HG03095 (cell line): ENCODE measurements at regions not wholly inside any gene's neighbourhood (a gene's known extent, or its start where the extent isn't known, plus 50 kb on each side); places are given as distances from the start of the nearest gene placed in this dataset.
"Not testable (repeated sequence)": the region's sequence is repeated elsewhere in the genome, so short reads cannot be mapped to it uniquely, and the experiment has no call there.

Experiments used
- ATAC-seq: cut with Tn5 transposase; IDR thresholded peaks from one replicate; pipeline ENCODE4 v1.9.1; 2021; ENCODE audit warnings: moderate library complexity; ENCODE audit not compliant: unreplicated experiment

DNA sequence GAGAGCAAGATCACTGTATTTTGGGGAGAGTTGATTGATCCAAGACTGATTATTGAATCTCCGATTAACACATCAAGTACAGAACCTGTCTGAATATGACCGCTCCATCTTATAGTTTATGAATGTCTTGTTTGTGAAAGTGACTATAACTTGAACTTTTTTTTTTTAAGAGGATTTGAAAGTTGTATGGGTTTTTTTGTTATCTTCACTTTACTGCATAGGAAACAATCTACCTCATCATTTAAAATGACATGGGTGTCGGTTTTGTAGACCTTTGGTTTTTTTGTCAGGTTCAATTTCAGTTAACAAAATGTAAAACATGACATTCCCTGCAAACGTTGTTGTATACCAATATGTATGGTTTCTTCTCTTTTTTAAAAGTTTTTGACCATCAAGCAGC lies 103.0 kb upstream of the NUDT6 start:
- ATAC-seq, result no peak

DNA sequence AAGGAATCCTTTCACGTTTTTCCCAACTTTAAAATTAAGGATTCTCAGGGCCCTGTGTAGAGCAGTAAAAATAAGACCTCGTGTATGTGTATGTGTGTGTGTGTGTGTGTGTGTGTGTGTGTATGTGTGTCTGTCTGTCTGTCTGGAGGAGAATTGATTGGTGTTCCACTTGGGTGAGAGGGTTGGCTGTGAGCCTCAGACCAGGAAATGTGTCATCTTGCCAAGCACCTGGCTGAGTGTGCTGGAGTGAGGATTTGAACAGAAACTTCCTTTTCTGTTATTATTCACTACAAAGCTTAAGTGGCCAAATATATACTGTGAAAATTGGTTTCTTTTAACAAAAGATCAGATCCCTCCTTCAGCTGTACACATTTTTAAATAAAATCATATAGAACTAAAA lies 103.6 kb upstream of the NUDT6 start:
- not testable (repeated sequence) for ATAC-seq

DNA sequence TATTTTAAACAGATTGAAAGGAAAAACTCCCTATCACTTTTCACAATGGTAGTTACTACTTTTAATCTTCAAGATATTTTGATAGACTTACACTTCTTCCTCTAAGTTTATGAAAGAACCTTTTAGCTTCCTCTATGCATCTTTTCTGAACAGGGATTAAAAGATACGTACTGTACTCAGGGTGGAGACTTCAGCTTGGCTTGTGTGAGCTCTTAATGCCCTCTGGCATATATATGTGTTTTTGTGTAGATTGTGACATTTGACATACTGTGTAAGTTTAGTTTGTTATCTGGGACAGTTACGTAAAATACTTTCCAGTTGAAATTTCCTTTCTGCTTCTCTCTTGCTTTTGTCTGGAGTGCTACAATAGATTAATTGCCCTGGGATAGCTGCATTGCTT lies 109.3 kb upstream of the NUDT6 start:
- no peak for ATAC-seq

DNA sequence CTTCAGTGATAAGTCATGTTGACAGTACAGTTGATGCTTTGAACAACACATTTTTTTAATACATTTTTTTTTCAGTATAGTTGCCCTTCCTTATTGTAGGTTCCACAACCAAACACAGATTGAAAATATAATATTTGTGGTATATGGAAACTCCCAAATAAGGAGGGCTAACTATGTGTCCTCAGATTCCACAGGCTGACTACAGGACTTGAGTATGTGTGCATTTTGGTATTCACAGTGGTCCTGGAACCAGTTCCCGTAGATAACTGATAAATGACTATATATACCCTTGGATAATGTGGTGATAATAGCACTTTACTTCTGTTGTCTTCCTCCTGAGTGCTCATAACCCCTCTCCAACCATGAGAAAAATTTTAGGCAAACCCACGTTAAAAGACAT lies 111.6 kb upstream of the NUDT6 start:
- ATAC-seq, result no peak

DNA sequence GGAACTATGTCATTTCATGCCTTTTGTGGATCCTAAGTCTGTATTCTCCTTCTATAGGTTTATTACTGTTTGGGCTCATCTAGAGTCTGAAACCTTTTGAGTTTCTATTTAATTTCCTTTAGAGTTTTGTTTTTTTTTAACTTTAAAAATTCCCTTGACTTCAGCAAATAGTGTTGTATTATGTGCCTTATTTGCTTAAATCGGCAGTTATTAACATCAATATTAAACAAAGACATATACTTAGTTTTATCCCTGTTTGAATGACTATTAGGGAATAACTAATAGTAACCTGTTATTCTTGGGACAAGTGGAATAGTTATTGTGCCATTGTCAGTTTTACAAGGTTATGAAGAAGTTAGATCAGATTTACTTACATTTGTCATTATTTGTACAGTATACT lies 112.8 kb upstream of the NUDT6 start:
- no peak for ATAC-seq

DNA sequence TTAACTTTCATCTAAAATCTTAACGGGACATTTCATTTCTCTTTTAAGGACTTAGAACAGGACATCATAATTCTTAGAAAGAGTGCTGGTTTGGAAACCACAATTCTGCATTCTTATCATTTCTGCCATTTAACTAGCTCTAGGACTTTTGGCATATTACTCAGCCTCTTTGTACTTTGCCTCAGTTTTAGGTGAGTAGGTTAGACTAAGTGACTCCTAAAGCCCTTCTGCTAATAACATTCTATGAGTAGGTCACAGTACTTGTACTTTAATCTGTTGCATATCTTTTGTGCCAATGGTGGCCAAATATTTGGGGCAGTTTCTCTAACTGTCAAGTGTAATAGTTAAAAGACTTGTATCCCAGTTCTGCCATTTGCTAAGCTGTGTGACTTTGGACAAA lies 115.4 kb upstream of the NUDT6 start:
- ATAC-seq, result no peak

DNA sequence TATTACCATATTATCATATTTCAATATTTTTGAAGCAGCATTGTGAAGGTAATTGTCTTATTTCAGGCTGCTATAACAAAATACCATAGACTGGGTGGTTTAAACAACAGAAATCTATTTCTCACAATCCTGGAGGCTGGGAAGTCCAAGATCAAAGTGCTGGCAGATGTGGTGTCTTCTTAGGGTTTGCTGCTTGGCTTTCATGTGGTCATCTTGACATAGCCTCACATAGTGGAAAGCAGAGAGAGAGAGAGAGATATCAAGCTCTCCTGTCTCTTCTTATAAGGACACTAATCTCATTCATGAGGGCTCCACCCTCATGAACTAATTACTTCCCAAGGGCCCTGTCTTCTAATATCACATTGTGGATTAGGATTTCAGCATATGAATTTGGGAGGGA lies 119.7 kb upstream of the NUDT6 start:
- ATAC-seq, result no peak

DNA sequence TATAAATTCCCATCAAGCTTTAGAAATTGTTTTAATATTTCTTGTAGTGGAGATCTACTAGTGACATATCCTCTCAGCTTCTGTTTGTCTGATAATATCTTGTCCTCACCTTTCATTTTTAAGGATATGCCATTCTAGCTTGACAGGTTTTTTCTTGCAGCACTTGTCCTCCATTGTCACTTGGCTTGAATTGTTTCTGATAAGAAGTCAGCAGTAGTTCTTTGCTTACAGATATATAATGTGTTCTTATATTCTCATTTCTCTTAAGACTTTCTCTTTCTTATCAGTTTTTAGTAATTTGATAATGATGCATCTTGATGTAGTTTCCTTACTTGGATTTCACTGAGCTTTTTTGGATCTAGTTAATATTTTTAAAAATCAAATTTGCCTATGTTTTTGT lies 120.6 kb upstream of the NUDT6 start:
- ATAC-seq, result no peak

DNA sequence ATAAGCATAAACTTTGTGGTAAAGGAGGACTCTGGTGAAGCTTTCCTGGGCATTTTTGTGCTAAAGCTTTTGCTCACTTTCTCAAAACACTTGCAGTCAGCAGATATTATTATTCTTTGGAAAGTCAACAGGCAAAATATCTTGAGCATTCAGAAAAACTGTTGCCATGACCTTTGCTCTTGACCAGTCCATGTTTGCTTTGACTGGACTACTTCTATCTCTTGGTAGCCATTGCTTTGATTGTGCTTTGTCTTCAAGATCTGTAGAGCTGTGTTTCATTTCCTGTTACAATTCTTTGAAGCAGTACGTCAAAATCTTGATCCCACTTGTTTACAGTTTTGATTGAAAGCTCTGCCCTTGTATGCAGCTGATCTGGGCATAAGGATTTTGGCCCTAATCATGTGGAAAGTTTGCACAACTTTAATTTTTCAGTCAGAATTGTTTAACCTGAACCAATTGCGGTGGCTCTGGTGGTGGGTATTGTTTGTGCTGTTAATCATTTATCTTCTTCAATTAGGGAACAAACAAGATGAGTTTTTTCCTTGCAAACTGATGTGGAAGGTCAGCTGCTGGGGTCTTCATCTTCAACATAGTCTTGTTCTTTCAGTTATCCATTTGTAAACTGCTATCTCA lies 121.5 kb upstream of the NUDT6 start:
- no peak for ATAC-seq

DNA sequence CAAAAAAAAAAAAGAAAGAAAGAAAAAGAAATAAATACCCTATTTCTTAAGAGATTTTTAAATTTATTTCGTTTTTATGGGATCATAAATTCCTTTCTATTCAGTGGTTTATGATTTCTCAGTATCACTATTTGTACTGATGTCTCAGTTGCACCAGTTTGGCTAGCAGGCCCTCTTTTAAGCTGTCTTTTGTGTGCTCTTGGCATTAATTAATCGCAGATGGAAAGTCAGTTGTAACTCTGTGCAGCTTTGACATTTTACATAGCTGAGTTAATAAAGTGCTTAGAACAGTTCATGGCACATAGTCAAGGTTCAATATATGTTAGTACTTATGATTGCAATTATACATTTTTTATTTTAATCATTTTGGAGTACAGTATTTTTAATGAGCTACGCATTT lies 123.7 kb upstream of the NUDT6 start:
- no peak for ATAC-seq

DNA sequence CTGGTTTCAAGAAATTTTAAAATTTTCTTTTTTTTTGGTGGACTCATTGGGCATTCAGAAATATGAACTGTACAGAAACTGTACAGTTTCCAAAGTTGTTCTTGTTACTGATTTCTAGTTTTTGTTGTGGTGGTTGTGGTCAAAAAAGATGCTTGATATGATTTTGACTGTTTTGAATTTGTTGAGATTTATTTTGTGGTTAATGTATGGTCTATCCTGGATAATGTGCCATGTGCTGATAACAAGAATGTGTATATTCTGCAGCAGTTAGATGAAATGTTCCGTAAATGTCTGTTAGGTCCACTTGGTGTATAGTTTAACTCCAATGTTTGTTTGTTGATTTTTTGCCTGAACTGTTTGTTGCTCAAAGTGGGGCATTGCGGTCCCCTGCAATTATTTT lies 127.6 kb upstream of the NUDT6 start:
- no peak for ATAC-seq

DNA sequence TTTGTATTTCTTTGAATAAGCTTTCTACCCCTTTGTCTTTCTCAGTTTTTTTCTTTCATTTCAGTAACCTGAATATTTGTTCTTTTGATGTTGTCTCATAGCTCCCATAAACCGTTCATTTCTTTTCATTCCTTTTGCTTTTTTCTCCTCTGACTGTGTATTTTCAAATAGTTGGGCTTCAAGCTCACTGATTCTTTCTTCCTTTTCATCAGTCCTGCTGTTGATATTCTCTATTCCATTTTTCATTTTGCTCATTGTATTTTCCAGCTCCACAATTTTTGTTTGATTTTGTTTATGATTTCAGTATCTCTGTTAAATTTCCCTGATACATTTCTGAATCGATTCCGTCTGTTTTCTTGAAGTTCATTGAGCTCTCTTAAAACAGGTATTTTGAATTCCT lies 129.6 kb upstream of the NUDT6 start:
- ATAC-seq, result no peak

DNA sequence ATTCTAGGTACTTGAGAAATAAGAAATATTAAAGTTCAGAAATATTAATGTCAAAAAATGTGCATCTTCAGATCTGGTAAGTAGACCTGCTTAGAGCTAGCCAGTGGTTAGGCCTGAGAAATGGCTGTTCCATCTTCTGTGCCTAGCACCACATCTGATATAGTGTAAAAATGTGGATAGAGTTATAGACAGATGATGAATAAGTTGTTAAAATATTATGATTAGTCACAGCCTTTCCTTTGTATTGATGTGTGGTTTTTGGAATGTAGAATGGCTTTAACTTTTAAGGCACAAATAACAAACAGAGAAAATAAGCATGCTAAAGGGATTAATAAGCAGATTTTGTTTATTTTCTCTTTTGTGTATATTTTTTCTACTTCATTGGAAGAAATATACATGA lies 133.5 kb upstream of the NUDT6 start:
- no peak for ATAC-seq

DNA sequence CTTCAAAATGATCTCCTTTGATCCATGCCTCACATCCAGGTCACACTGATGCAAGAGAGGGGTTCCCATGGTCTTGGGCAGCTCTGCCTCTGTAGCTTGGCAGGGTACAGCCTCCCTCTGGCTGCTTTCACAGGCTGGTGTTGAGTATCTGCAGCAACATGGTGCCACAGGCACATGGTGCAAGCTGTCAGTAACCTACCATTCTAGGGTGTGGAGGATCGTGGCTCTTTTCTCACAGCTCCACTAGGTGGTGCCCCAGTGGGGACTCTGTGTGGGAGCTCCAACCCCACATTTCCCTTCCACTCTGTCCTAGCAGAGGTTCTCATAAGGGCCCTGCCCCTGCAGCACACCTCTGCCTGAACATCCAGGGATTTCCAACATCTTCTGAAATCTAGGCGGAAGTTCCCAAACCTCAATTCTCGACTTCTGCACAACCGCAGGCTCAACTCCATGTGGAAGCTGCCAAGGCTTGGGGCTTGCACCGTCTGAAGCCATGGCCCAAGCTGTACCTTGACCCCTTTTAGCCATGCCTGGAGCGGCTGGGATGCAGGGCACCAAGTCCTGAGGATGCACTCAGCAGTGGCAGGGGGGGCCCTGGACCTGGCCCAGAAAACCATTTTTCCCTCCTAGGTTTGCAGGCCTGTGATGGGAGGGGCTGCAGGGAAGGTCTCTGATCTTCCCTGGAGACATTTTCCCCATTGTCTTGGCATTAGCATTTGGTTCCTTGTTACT lies 137.8 kb upstream of the NUDT6 start:
- no peak for ATAC-seq

DNA sequence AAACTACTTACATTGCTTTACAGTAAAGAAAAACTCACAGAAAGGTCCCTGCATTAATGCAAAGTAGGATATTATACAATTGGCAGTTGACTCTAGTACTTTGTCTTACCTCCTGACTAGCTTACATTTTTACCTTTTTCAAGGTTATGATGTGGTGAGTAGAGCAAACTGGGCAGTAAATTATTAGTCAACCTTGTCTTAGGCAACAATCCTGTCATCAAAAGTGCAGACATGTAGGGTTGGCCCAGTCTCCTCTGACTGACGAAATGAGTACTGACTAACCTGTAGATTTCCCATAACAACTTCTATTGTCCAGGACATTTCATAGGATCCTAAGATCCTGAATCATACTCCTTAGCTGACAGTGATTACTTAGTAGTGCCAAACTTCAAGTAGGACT lies 142.0 kb upstream of the NUDT6 start:
- no peak for ATAC-seq

DNA sequence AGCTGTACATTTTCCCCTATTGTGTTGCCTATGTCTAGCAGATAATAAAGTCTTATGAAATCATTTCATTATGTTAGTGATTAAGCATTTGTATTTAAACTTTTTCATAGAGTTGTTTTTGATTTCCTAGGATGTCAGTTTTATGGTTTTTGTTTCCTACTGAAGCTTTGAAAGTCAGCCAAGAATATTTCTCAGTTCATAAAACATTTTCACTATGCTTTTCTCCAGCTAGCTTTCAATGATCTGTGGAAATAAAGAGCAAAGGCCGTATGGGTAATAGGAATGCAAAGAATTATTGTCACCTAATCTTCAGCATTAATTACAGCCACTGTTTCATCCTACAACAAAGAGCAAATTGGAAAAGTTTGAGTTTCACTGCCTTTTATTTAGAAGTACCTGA lies 145.7 kb upstream of the NUDT6 start:
- no peak for ATAC-seq

DNA sequence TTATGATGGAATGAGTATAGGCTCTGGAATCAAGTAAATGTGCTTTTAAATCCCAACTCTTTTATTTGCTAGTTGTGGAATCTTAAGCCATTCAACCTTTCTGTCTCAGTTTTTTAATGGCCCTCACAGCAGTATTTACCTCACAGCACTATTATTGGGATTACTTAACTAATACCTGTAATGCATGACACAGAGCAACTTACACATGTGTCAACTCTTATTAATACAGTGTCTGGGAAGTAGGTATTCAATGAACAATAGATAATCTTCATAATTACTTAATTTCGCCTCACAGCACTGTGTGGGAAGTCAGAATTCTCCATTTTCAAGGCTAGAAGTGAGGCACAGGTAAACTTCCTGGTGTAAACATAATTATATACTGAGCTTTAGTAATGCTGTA lies 149.7 kb upstream of the NUDT6 start:
- ATAC-seq, result no peak

DNA sequence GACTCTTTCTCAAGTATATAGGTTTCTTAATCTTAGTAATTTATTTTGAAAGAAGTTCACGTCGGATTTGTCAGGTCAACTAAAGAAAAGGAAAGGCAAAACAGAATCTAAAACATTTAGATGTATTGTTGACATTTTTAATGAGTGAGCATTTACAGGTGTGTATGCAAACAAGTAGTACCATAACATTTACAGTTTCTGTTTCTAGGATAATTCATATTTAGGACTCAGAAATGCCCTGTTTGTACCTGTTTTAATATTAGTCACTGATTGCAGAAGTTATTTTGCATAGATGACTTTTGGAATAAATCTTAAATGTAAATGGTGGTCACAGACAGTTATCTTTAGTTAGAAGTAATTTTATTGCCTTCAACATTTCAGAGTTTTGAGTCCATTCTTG lies 151.3 kb upstream of the NUDT6 start:
- ATAC-seq, result no peak

DNA sequence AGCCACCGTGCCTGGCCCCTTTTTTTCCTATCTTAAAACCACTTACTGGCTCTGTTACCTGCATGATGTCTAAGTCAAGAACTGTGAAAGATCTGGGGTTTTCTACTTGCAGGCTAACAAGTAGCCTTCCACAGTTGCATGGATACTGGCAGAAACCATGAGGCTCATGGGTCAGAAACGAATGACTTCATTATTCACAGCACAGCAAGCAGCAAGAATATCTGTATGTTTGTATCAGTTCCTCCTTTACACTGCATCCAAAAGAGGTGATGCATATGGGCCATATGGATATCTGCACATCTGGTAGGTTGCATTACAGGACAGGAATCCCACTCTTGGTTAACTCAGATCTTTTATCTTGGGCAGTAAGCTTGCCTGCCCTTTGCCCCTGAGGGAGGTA lies 154.9 kb upstream of the NUDT6 start:
- ATAC-seq, result no peak

DNA sequence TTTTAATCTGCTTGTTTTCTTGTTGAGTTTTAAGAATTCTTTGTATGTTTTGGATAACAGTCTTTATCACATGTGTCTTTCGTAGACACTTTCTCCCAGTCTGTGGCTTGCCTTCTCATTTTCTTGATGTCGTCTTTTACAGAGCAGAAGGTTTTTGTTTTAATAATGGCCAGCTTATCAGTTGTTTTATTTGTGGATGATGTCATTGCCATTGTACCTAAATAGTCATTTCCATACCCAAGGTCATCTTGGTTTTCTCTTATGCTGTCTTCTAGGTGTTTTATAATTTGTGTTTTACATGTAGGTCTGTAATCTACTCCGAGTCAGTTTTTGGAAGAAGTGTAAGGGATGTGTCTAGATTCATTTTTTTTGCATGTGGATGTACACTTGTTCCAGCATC lies 159.6 kb upstream of the NUDT6 start:
- ATAC-seq, result no peak

DNA sequence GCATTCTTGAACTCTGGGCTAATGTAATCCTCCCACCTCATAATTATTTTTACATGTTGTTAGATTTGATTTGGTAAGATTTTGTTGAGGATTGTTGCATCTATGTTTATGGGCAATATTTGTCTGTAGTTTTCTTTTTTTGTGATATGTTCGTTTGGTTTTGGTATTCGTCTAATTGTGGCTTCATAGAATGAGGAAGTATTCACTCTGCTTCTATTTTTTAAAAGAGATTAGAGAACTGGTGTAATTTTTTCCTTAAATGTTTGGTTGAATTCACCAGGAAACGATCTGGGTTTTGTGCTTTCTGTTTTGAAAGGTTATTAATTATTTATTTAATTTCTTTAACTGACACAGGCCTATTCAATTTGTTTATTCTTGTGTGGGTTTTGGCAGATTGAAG lies 161.2 kb upstream of the NUDT6 start:
- ATAC-seq, result no peak

DNA sequence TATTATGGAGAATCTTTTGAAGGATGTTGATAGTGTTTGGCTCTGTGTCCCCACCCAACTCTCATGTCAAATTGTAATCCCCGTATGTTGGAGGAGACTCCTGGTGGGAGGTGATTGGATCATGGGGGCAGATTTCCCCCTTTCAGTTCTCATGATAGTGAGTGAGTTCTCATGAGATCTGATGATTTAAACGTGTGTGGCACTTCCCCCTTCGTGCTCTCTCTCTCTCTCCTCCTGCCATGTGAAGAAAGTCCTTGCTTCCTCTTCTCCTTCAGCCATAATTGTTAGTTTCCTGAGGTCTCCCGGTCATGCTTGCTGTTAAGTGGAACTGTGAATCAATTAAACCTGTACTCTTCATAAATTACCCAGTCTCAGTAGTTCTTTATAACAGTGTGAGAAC lies 166.1 kb upstream of the NUDT6 start:
- ATAC-seq, result no peak

DNA sequence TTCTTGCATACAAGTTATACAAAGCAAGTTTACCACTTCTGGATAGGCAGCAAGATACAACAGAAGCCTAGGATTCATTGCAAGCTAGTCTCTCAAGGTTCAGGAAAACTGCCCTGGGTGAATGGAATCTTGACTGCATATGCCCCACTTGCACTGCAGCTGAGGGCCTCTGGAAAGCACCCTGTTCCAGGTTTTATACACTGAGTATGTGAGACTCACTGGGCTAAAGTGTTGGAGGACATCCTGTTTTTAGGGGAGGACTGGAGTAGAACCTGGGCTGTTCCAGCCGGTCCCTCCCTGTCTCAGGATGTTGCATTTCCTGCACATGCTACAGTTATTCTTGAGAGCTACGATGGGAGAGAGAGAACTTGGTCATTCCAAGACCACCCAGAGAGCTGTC lies 168.5 kb upstream of the NUDT6 start:
- no peak for ATAC-seq
